Epidermal melanocyte (primary cell): ENCODE measurements at regions not wholly inside any gene's neighbourhood (a gene's known extent, or its start where the extent isn't known, plus 50 kb on each side); places are given as distances from the start of the nearest gene placed in this dataset.
"Not testable (repeated sequence)": the region's sequence is repeated elsewhere in the genome, so short reads cannot be mapped to it uniquely, and the experiment has no call there.

Experiments used
- DNase-seq: peaks from one replicate; pipeline ENCODE4 v3.0.0; 2011; ENCODE audit warnings: low spot score; ENCODE audit not compliant: insufficient read length

DNA sequence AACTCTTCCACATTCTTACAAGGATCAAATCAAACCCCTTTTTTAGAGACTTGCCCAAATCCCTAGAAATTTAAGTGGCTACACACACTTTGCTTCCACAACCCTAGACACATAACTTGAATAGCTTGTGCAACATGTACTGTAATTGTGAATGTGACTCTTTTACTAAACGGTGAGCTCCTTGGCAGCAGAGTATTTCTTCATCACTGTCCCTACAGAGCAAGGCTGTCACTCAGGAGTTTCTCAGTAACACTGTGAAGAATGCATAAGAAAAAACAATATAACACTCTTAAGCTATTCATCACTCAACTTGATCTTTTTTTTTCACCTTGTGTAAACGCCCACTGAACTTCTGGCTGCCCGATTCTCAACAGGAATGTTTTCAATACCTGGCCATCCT is 53.8 kb upstream of the ADAMTS18 start:
- no peak for DNase-seq

DNA sequence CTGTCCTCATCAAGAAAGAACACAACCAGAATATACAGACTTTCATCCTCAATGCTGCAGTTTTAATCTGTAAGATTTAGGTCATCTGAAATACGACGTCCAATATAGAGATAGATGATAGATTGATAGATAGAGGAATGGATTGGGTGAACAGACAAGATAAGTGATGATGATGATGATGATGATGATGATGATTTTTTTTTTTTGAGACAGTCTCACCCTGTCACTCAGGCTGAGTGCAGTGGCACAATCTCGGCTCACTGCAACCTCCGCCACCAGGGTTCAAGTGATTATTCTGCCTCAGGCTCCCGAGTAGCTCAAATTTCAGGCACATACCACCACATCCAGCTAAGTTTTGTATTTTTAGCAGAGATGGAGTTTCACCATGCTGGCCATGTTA is 56.3 kb upstream of the ADAMTS18 start:
- no peak for DNase-seq

DNA sequence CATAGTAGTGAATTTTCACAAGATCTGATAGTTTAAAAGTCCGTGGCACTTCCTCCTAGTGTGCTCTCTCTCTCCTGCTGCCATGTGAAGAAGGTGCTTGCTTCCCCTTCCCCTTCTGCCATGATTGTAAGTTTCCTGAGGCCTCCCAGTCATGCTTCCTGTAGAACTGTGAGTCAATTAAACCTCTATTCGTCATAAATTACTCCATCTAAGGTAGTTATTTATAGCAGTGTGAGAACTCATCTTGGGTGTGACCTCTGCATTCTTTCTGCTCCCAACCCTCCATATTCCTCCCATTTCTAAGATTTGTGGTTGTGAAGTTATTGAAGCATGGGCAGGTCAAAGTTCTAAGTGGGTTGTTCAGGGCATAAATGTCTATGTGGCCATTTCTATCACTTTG is 62.1 kb upstream of the ADAMTS18 start:
- no peak for DNase-seq

DNA sequence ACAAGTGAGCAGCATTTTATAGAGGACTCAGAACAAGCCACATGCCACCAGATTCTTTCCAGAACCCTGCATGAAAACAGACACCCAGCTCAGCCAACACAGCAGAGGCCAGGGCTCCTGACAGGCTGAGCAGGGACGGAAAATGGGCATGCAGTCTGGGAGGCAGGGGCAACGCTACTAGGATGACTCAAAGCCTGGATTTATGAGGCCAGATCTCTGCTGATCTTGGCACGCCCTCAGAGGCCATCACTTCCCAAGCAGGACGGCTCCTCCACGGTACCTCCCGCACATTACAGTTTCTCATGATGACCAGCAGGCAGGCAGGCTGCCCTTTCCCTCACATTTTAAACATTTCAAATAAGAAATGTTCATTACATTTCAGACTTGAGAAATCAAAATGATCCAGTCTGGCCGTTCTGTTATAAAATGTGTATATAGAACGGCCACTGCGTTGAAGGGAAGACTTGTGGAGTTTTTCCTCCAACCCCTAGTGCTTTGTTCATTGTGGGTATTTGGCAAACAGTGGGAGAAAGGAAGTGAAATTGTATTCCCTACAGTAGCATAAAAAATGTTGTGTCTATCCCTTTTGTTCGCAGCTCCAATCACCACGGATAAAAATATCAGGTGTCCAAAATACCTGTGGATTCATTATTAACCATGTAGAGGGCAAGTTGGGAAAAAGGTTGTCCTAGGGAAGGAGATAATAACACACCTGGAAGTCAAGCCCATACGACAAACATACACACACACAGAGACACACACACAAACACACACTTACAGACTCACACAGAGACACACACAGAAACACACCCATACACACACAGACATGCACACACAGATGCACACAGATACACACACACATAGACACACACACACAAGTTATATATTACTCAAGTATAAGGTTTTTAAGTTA is 64.8 kb upstream of the ADAMTS18 start:
- no peak for DNase-seq

DNA sequence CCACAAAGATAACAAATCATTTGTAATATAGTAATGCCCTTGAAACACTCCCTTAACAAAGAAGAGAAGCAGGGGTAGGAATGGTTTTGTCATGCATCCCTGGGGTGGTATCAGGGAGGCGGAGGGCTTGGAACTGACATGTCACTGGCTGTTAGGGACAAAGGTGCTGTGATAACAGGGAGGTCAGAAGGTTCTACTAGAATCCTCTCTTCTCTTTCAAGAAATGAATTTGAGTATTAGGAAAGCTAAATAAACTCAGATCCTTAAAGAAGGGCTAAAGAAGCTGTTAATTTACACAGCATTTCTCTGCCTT is 65.4 kb upstream of the ADAMTS18 start:
- no peak for DNase-seq

DNA sequence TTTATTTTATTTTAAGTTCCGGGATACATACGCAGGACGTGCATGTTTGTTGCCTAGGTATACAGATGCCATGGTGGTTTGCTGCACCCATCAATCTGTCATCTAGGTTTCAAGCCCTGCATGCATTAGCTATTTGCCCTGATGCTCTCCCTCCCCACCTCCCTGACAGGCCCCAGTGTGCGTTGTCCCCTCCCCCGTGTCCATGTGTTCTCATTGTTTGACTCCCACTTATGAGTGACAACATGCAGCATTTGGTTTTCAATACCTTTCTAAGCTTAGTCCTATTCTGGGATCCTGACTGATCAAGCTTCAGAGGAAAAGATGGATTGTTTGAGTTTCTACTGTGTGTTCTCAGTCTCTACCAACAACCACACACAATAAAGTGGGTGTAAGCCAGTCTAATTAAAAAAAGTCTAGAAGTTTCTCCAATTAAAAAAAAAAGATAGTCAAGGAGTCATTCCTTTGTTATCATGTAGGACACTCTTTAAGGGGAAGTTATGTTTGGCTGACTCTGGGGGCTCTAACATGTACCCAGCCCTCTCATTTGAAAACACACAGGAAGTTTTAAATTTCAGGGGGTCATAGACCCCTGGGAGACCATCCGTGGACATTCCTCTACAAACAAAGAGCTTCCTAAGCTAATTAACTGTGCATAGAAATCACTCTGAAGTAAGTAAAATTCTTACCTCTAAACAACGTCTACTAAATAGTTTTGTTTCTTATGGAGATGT is 66.3 kb upstream of the ADAMTS18 start:
- no peak for DNase-seq

DNA sequence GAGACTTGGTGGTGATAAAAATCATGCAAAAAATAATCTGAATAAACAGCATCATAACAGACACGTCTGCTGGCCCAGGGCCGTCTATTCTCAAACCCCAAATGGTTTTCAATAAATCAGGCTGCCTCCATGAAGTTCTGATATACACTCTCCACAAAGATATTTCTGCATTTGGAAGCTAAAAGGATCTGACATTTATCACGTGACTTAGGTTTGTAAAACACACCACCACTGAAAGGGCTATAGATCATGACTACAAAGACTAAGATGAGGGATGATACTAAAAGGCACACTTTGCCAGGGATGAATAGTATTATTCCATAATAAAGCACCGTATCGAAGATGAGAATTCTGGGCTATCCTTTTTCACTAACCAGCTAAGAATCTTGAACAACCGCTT is 67.6 kb upstream of the ADAMTS18 start:
- no peak for DNase-seq

DNA sequence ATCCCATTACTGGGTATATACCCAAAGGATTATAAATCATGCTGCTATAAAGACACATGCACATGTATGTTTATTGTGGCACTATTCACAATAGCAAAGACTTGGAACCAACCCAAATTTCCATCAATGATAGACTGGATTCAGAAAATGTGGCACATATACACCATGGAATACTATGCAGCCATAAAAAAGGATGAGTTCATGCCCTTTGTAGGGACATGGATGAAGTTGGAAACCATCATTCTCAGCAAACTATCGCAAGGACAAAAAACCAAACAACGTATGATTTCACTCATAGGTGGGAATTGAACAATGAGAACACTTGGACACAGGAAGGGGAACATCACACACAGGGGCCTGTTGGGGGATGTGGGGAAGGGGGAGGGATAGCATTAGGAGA is 71.7 kb upstream of the ADAMTS18 start:
- not testable (repeated sequence) for DNase-seq

DNA sequence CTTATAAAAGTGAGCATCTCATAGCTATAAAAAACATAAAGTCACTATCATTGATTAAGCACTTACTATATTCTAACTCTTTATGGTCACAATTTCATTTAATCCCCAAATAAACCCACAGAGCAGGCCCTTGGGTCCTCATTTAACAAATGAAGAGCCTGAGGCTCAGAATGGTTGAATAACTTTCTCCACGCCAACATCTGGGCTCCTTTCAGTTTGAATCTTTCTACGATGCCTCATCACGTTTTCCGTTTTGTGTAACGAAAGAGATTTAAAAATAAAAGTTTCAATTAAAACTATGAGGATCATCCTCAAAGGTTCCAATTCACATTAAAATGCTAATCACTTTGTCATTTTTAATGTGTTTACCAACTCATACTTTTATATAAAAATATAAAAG is 74.2 kb upstream of the ADAMTS18 start:
- DNase-seq = no peak

DNA sequence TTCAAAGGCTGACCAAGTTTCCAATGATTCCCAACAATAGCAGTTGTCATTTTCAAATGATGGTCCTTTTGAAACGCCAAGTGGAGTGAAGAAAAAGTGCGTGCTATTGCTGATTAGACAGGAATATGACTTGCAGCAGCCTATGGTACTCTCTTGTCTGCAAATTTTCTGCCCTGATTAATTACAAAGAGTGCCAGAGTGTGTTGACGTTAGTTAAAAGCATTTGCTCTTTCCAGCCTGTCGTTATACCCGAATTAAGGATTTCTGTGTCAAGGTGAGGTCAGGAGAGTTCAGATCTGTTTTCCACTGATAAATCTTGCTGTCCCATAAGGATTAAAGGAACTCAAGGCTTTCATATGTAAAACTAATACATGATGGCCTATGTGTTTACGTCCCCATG is 75.0 kb upstream of the ADAMTS18 start:
- DNase-seq = no peak

DNA sequence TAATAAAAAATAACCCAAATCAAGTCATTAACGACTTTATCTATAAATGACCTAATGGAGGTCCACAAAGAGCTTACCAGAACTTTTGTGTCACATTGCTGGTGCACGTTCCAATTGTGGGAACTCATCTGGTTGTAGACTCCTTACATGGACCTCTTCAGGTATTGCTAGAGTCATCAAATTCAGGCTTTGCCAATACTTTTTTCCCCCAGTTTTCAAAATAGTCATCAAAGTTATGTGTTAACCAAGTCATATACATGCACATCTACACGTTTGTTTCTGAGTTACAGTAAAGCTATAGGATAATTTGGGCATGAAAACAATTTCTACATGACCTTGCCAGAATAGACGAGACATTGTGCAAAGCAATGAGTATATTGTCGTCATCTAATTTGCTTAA is 76.2 kb upstream of the ADAMTS18 start:
- no peak for DNase-seq

DNA sequence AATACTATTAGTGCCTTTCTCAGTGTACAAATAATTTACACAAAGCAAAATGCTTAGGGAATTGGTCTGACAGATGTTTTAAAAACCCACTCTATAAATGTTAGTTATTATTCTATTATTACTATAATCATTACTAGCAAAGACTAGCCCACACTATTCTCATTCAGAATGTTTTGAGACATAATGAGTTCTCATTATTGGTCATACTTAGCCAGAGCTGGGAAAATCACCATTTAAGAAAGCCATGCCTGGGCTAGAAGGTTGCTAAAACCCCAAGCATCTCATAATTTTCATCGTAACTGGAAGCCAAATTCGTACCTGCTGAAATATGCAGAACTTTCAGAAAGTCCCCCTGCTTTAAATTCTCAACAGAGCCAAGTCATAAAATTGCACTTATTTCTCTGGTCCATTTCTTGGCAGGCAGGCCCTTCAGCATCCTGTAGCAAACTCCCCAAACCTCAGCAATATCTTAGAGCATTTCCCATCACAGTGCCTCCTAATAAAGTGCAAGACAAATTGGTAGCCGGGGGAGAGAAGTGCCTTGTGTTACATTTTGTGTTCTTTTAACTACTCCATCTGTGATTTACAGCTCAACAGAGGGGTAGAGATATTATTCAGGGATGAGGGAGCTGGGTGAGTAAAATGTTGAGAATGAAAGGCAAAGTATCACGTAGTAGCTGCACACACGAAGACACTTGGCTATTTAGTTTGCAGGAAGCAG is 79.8 kb upstream of the ADAMTS18 start:
- DNase-seq = no peak

DNA sequence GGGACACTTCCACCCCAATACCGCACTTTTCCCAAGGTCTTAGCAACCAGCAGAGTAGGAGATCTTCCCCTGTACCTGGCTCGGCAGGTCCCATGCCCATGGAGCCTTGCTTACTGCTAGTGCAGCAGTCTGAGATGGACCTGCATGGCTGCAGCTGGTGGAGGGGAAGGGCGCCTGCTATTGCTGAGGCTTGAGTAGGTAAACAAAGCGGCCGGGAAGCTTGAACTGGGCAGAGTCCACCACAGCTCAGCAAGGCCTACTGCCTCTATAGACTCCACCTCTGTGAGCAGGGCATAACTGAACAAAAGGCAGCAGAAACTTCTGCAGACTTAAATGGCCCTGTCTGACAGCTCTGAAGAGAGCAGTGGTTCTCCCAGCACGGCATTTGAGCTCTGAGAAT is 90.4 kb upstream of the ADAMTS18 start:
- not testable (repeated sequence) for DNase-seq

DNA sequence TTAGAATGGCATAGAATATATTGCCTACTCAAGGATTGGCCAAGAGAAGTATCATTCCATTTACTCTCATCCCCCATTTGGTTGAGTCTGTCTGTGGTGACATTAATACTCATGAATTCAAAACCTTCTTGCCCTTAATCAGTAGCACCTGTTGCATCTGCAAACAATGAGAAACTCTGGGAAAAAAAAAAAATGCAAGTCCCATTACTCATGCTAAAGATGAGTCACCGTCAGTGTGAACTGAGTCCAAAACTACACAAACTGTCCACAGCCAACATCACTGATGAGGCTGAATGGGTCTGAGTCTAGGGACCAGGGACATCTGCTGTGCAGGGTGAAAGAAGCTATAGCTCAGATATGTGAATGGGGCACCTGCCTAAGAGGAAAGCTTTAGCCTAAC is 96.9 kb upstream of the ADAMTS18 start:
- peak; percentile 32 for DNase-seq

DNA sequence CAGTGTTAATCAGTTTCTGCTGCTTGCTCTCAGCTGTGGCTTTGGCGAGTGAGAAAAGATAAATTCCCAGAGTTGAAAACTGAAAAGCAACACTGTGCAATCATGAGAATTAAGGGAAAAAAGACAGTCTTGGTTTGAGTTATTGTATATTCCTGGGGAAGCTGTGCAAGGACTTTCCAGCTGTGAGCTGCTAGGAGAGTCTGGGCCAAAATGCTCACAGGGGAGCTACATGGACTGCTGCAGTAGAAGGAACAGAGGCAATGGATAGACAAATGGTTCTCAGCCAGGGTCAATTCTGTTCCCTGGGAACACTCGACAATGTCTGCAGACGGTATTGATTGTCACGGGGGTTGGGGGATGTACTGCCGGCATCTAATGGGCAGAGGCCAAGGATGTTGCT is 102.0 kb upstream of the ADAMTS18 start:
- DNase-seq = no peak

DNA sequence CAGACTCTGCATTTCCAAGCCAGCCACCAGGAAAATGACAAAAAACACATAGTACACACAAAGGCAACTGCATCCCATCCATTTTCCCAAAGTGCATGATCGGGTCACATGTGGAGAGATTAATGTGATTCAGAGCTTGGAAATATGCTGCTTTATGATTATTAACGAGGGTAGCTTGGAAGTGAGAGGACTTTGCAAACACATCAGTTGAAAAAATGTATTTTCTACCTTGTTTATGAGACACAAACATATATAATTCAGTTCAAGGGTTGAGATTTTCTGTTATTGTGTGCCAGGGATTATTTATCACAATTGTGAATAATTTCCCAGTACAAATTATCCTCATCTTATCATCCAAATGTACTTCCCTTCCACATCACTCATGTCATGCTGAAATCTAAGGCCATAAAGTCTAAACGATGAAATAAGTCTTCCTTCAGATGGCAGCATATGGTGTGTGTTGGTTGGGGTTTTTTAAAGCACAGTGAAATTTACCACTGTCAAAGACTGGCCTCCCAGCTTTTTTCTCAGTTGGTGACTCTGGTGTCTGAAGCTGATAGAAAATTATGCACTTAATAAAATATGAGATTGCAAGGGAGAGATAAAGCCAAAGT is 104.7 kb upstream of the ADAMTS18 start:
- DNase-seq = no peak

DNA sequence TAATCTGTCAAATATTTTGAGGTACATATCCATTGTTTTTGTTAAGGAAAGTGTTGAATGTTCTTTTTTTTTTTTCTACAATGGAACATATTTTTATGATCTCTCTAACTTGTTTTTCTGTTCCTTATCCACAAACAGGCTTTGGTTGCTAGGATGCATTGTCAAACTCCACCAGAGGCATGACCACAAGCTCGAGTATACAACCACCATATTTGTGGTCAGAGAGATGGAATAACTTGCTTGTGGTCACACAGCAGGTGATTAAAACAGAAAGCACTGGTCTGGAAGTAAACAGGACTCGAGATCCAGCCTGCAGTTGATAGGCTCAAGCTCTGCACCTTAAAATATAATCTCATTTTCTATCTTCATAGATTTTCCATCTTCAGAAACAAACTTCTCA is 105.8 kb upstream of the ADAMTS18 start:
- DNase-seq = no peak

DNA sequence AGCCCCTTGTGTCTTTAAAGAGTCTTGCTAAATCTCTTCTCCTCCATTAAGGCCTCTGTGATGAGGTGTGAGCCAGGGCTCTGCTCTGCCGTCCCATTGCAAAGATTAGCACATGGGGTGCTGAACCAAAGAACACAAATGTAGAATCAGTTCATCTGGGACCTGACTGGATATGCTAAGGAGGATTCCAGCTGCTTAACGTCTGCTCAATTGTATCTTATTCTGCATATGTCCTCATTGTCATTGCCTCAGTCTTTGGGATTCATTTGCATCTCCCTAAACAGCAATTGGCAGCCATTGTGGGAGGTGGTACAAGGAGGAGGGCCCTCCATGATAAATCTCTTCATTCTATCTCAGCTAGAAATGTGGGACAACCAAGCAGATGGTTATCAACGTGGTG is 106.3 kb upstream of the ADAMTS18 start:
- no peak for DNase-seq

DNA sequence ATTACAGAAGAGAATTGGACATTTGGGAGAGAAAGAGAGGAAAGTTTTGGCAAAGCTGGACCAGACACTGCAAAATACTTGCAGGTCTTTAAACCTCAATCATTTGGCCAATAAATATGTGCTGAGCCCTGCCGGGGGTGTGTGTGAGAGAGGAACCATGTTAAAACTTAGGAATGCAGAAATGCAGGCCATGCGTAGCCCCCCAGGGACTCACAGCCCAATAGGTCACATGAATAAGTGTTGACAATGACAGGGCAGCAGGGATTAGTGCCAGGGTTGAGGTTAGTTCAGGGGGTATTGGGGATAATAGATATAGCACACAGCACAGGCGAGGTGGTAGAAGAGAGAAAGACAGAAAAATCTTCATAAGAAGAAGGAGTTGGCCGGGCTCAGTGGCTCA is 113.3 kb upstream of the ADAMTS18 start:
- no peak for DNase-seq

DNA sequence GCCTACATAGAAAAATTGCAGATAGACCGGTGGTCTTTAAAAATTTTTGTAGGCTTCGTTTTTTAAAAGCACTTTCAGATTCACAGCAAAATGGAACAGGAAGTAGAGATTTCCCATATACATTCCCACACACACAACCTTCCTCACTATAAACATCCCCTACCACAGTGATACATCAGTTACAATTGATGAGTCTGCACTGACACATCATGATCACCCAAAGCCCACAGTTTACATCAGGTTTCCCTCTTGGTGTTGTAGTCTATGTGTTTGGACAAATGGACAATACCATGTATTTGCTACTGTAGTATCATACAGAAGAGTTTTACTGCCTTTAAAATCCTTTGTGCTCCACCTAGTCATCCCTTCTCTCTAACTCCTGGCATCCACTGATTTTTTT is 113.9 kb upstream of the ADAMTS18 start:
- DNase-seq = no peak

DNA sequence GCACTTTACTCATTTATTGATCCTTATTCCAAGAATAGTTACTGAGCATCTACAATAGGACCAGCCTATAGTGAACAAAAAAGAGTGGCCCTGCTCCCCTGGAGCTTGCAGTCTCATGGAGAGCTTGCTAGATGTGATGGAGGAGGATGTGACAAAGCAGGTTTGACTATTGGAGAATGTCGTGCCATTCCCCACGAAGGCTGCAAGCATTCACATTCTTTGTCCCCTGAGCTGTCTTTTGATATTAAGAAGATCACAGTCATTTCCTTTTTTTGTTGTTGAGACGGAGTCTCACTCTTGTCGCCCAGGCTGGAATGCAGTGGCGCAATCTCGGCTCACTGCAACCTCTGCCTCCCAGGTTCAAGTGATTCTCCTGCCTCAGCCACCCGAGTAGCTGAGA is 115.0 kb upstream of the ADAMTS18 start:
- DNase-seq = no peak

DNA sequence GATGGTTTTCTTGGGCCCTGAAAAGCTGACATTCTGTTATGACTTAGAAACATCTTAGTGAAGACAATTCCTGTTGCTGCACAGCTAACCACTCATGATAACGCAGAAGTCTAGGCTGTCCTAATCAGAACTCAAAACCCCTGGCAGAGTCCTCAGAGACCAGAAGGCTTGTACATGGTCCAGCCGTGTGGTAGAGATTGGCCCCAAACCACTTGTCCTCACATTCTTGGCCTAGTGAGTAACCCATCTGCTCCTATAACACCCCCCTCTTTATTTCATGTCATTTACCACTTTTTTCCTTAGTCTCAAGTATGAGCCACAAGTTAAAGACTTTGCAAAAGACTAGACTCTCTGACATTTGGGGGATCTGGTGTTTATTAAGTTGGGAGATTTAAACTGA is 116.5 kb upstream of the ADAMTS18 start:
- no peak for DNase-seq
